ENCODE measurements at regions not wholly inside any gene's neighbourhood (a gene's known extent, or its start where the extent isn't known, plus 50 kb on each side); places are given as distances from the start of the nearest gene placed in this dataset.

GRCh38 chr12:98317939-98318899 lies 197.2 kb upstream of the TMPO start:
- TF ChIP-seq EZH2 (IDR thresholded peaks at IDR 0.05; ENCODE audit: borderline replicate concordance, low read length) (no peak), CTCF (IDR thresholded peaks at IDR 0.05; ENCODE audit: low read length) (no peak)
